ENCODE measurements at regions not wholly inside any gene's neighbourhood (a gene's known extent, or its start where the extent isn't known, plus 50 kb on each side); places are given as distances from the start of the nearest gene placed in this dataset.

- no peak for DNase-seq
These were observed 127.7 kb upstream of the LRFN2 start for GRCh38 chr6:40714576-40715564.

GRCh38 chr6:40714143-40714542, 127.0 kb upstream of the LRFN2 start:
- no peak for DNase-seq

- no peak for DNase-seq
These were observed 126.0 kb upstream of the LRFN2 start for GRCh38 chr6:40713002-40713719.

- no peak for DNase-seq
These were observed 123.6 kb upstream of the LRFN2 start for GRCh38 chr6:40710626-40711330.

DNA sequence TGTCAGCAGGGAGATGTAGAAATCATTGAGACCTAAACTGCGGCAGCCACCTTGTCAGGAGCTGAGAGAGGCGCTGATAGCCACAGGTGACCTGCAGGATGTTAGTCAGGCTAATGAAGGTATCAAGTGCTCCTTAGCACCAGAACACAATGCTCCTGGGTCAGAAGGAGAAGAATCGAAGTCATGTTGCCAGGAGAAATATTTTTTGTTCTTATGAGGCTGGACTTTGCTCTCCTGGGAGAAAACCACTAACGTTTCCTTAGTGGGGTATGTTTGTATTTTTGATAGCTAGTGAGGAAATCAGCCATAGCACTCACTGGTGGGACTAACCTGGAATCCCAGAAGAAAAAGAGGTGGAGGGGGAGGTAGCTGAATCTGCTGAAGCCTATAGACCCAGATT, 120.9 kb upstream of the LRFN2 start:
- DNase-seq = no peak

GRCh38 chr6:40706178-40706577, 119.0 kb upstream of the LRFN2 start:
- no peak for DNase-seq

DNA sequence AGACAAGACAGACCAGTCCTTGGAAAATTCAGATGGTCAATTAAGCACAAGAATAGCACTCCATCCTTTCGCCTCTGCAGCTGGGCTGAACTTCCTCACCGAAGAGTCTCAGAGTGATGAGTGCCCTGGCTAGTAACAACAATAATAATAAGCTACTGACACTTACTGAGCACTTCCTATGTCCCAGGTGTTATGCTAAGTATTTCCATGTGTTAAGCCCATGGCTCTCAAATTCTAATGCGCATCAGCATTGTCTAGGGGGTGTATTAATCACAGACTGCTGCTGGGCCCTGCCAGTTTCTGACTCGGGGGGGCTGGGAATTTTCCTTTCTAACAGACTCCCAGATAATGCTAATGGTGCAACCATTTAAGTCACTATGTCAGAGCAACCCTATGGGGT, 118.2 kb upstream of the LRFN2 start:
- DNase-seq = no peak

- no peak for DNase-seq
These were observed 114.3 kb upstream of the LRFN2 start for GRCh38 chr6:40701352-40702007.

- DNase-seq = no peak
These were observed 112.9 kb upstream of the LRFN2 start for GRCh38 chr6:40700006-40700580.

DNA sequence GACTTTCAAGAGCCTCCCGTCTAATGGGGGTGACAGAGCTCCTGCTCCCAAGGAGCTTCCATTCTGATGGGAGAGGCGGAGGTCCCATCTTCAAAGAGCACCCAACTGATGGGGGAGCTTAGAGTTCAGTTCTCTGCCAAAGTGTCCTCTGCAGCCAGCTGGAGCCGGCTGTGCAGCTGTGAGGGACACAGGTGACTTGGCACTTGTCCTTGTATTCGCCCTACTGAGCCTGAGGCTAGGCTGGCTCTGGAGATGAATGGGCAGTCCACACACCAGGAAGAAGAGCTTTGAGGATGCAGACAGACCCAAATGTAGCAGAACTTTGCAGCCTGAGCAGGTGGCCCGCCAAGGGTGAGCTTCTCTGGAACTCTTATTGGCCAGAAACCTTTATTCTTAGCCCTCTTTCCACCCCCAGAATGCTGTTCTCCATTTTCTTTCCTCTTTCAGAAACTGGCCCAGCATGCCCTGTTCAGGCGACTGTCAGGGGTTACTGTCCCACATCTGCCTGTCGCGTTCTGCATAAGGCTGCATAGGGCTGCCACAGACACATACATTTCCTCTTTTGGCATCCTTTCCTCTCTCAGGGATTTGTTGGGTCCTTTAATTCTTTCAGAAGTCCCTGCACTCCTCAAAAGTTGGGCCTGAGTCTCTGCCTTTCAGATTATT, 108.7 kb upstream of the LRFN2 start:
- DNase-seq = no peak

DNA sequence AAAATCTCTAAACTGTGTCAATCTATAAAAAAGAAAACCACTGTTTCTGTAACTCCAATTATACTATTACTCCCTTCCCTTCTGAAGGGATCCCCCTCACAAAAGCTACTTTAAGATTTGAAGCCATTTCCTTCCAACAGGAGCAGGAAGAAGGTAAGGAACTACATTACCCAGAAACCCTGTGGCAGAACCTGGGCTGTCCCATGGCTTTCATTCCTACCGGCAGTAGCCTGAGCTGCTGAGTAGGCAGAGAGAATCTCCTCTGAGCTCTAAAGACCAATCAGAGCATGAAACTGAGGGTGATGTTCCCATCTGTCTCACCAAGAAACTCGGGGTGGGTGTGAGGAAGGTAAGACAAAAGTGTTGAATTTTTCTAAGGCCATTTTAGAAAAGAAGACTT, 108.0 kb upstream of the LRFN2 start:
- no peak for DNase-seq

GRCh38 chr6:40693768-40694167, 106.6 kb upstream of the LRFN2 start:
- no peak for DNase-seq

- no peak for DNase-seq
These were observed 105.2 kb upstream of the LRFN2 start for GRCh38 chr6:40692337-40692736.

DNA sequence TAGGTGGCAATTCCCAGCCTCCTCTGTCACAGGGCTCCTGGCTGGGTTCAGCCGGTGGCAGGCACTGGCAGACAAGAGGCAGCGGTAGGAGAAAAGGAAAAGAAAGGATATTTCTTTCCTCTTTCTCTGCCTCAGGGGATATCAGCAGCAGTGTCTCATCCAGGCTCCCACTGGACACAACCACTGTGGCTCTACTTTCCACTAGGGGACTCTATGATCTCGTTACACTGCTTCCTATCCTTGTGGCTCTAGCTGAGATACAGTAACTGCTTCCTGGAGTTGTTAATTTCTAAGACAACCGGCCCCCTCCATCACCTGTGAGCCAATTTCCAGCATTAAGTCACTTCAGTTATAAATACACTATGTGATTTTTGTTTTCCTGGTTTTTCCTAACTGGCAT, 102.0 kb upstream of the LRFN2 start:
- no peak for DNase-seq

- no peak for DNase-seq
These were observed 101.1 kb upstream of the LRFN2 start for GRCh38 chr6:40688214-40688761.

DNA sequence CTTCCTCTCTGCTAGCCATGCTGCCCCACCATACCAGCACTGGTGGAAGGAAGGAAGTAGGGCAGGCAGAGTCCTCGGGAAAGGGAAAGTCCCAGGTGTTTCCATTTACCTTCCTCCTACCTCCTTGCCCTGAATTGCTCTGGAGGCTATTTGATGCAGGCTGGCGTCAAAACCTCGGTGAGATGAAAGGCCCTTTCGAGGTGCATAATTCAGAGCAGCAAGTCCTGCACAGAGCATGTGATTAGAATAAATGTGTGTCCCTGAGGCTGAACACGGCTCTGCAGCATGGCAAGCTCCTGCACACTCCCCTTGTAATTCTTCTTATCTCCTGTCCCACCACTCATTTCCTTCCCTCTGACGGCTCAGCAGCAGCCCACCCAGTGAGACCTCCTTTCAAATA, 98.7 kb upstream of the LRFN2 start:
- DNase-seq = no peak

- DNase-seq = no peak
These were observed 94.5 kb upstream of the LRFN2 start for GRCh38 chr6:40681622-40682021.

- no peak for DNase-seq
These were observed 91.8 kb upstream of the LRFN2 start for GRCh38 chr6:40678941-40679340.

- no peak for DNase-seq
These were observed 87.0 kb upstream of the LRFN2 start for GRCh38 chr6:40674170-40674569.

GRCh38 chr6:40672087-40672486, 84.9 kb upstream of the LRFN2 start:
- no peak for DNase-seq

DNA sequence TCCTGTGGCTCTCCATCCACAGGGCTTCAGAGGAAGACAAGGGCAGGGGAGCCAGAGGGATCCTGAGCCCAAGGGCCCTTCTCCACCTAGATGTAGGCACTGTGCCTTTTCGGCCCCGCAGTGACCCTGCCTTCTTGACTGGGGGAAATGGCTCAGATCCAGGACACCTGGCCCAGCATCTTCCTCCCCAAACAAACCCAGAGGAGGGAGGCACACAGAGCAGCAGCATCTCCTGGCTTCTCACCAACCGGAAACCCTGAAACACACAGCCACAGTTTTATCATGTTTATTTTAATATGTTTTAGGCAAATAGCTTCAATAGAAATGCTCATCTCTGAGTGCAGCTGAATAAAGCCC, 84.5 kb upstream of the LRFN2 start:
- DNase-seq = no peak
